ENCODE measurements at regions not wholly inside any gene's neighbourhood (a gene's known extent, or its start where the extent isn't known, plus 50 kb on each side); places are given as distances from the start of the nearest gene placed in this dataset.

DNA sequence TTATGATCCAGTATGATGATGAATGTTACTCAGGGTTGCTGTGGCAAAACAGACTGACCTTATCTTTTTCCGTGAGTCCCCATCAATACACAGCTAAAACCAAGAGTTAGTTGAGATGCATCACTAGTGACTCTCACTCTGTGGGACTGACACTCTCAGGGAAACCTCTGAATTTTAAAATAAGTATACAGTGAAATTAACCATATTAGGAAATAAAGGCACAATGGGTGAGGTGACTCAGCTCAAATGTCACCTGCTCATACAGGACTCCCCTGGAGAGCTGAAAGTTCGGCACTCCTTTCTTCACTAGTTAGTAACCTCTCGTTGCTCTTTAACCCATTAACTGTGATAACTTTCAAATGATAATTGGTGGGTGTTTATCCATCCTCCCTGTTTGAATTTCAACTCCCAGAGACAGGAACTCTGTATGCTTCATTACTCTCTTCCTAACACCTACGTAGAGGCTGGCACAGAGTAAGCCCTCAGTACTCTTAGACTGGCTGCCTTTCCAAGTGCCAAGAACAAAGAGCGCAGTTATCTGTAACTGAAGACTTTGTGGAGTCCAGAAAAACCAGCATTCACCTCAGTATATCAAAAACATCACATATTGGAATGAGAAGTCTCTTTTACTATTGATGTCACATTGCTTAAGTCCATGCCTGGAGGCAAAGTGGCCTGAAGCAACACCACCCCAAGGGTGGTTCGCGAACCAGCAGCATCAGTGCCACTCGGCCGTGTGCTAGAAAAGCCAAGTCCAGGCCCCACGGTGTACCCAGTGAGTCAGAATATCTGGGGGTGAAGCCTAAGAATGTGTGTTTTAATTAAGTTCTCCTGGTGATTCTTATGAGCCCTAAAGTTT is 91.1 kb downstream of the NIBAN1 start:
- TF ChIP-seq, protein P1, sequence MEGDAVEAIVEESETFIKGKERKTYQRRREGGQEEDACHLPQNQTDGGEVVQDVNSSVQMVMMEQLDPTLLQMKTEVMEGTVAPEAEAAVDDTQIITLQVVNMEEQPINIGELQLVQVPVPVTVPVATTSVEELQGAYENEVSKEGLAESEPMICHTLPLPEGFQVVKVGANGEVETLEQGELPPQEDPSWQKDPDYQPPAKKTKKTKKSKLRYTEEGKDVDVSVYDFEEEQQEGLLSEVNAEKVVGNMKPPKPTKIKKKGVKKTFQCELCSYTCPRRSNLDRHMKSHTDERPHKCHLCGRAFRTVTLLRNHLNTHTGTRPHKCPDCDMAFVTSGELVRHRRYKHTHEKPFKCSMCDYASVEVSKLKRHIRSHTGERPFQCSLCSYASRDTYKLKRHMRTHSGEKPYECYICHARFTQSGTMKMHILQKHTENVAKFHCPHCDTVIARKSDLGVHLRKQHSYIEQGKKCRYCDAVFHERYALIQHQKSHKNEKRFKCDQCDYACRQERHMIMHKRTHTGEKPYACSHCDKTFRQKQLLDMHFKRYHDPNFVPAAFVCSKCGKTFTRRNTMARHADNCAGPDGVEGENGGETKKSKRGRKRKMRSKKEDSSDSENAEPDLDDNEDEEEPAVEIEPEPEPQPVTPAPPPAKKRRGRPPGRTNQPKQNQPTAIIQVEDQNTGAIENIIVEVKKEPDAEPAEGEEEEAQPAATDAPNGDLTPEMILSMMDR (conservative IDR thresholded peaks at IDR 0.05; ENCODE audit: low read depth, low read length), result no peak
- no peak for TF ChIP-seq EZH2 (IDR thresholded peaks at IDR 0.05; ENCODE audit: low read length, unreplicated experiment)
